Breast epithelium (tissue), 4 donors: ENCODE measurements at regions not wholly inside any gene's neighbourhood (a gene's known extent, or its start where the extent isn't known, plus 50 kb on each side); places are given as distances from the start of the nearest gene placed in this dataset.

ENCODE experiments used
- DNase-seq, 2 donors: peaks; one replicate each; pipeline ENCODE4 v3.0.0-alpha.2; 2019; ENCODE audit warnings: low spot score in 2 of 2
- H3K27ac ChIP-seq, 2 donors: fragments of 200-600 bp; sonication (generic) in 1 of 2; one replicate each; pipeline ENCODE4 v1.5.1; 2016 to 2019; ENCODE audit warnings: mild to moderate bottlenecking in 1 of 2
- H3K27me3 ChIP-seq, 2 donors: fragments of 200-600 bp; sonication (generic) in 1 of 2; one replicate each; pipeline versions ENCODE4 v1.5.1 to v1.6.0; 2017 to 2019; ENCODE audit warnings: control low read depth in 1 of 2, mild to moderate bottlenecking in 1 of 2
- H3K36me3 ChIP-seq: fragments of 200-600 bp; one replicate; pipeline ENCODE4 v1.5.1; 2019
- H3K4me1 ChIP-seq, 2 donors: fragments of 200-600 bp; sonication (generic); one replicate each; pipeline ENCODE4 v1.5.1; 2016 to 2019; ENCODE audit warnings: control low read depth in 1 of 2
- H3K4me3 ChIP-seq, 3 donors: fragments of 200-600 bp; sonication (generic); 1 replicate in 2 of 3; 2 replicates in 1 of 3; pipeline ENCODE4 v1.5.1; 2016 to 2019; ENCODE audit warnings: mild to moderate bottlenecking in 3 of 3, moderate library complexity in 2 of 3
- H3K9me3 ChIP-seq, 2 donors: fragments of 200-600 bp; sonication (generic) in 1 of 2; one replicate each; pipeline ENCODE4 v1.5.1; 2016 to 2019; ENCODE audit warnings: control low read depth in 1 of 2
- POLR2A ChIP-seq: fragments of 450-650 bp; IDR thresholded peaks from one replicate; pipeline ENCODE4 v1.6.1; 2016; ENCODE audit warnings: antibody characterized with exemption, mild to moderate bottlenecking, moderate library complexity
- POLR2AphosphoS5 ChIP-seq, 3 donors: sonication (generic); formaldehyde crosslinking; IDR thresholded peaks; one replicate each; pipeline ENCODE4 v1.6.1; 2017; ENCODE audit warnings: antibody characterized with exemption in 3 of 3
- intact Hi-C: fragments of 100-400 bp; cut with DNase I; formaldehyde crosslinking; loops from one replicate; pipeline ENCODE4 v1.15.1; 2023; ENCODE audit warnings: low total_unique reads
- TF ChIP-seq, protein P1 (sequence below), 3 donors: fragments of 450-650 bp; IDR thresholded peaks; one replicate each; pipeline ENCODE4 v1.5.1; 2016 to 2017; ENCODE audit warnings: antibody characterized with exemption in 3 of 3, mild to moderate bottlenecking in 3 of 3, moderate library complexity in 3 of 3

DNA sequence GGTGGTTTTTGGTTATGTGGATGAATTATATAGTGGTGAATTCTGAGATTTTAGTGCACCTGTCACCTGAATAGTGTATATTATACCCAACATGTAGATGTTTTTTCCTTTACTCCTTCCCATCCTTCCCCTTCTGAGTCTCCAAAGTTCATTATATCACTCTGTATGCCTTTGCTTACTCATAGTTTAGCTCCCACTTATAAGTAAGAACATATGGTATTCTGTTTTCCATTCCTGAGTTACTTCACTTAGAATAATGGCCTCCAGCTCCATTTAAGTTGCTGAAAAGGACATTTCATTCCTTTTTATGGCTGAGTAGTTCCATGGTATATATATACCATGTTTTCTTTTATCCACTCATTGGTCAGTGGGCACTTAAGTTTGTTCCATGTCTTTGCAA, 161.6 kb upstream of the CD180 start:
- no peaks in the 10 kb centered on the region for H3K27me3 ChIP-seq
- H3K4me1 ChIP-seq = no peaks in the 10 kb centered on the region
- intact Hi-C loops = no loop called here
- TF ChIP-seq POLR2AphosphoS5 (IDR thresholded peaks at IDR 0.05) (no peak), POLR2A (no peak)
- TF ChIP-seq, protein P1, sequence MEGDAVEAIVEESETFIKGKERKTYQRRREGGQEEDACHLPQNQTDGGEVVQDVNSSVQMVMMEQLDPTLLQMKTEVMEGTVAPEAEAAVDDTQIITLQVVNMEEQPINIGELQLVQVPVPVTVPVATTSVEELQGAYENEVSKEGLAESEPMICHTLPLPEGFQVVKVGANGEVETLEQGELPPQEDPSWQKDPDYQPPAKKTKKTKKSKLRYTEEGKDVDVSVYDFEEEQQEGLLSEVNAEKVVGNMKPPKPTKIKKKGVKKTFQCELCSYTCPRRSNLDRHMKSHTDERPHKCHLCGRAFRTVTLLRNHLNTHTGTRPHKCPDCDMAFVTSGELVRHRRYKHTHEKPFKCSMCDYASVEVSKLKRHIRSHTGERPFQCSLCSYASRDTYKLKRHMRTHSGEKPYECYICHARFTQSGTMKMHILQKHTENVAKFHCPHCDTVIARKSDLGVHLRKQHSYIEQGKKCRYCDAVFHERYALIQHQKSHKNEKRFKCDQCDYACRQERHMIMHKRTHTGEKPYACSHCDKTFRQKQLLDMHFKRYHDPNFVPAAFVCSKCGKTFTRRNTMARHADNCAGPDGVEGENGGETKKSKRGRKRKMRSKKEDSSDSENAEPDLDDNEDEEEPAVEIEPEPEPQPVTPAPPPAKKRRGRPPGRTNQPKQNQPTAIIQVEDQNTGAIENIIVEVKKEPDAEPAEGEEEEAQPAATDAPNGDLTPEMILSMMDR (IDR thresholded peaks at IDR 0.05) = no peak
- no peaks in the 10 kb centered on the region for H3K36me3 ChIP-seq
- no peak overlapping the region for H3K27ac ChIP-seq
- H3K9me3 ChIP-seq = no peaks in the 10 kb centered on the region
- DNase-seq = no peak
- H3K4me3 ChIP-seq = no peak overlapping the region

DNA sequence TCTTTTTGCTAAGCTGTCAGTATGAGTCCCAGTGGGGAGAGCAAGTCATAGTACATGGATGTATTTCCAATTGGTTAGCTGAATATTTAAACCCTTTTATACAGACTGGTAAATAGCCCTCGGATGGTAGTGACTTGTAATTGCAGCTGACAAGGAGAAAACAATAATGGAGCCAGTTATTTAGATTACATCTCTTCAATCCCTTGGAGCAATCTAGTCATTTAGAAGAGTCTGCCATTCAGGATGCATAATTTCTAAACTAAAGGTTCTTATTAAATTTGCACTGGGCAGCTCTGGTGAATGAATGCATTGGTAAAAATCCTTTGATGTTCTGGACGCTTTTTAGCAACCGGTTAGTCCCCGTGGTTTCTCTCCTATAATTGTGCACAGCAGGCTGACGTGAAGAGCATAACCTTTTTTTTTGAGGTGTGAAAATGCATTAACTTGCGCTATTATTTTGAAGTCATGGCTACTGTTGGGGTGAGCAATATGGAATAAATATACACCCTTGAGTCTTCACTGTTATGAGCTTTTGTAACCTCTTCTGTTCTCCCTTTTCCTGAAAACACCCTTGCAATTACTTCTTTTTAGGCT, 158.6 kb upstream of the CD180 start:
- H3K9me3 ChIP-seq = no peaks in the 10 kb centered on the region
- no peaks in the 10 kb centered on the region for H3K27me3 ChIP-seq
- TF ChIP-seq POLR2AphosphoS5 (IDR thresholded peaks at IDR 0.05) (no peak), POLR2A (no peak)
- TF ChIP-seq, protein P1 (IDR thresholded peaks at IDR 0.05) = no peak
- H3K4me3 ChIP-seq = no peak overlapping the region
- intact Hi-C loops = no loop called here
- no peaks in the 10 kb centered on the region for H3K36me3 ChIP-seq
- no peak overlapping the region for H3K27ac ChIP-seq
- H3K4me1 ChIP-seq = no peaks in the 10 kb centered on the region
- no peak for DNase-seq

DNA sequence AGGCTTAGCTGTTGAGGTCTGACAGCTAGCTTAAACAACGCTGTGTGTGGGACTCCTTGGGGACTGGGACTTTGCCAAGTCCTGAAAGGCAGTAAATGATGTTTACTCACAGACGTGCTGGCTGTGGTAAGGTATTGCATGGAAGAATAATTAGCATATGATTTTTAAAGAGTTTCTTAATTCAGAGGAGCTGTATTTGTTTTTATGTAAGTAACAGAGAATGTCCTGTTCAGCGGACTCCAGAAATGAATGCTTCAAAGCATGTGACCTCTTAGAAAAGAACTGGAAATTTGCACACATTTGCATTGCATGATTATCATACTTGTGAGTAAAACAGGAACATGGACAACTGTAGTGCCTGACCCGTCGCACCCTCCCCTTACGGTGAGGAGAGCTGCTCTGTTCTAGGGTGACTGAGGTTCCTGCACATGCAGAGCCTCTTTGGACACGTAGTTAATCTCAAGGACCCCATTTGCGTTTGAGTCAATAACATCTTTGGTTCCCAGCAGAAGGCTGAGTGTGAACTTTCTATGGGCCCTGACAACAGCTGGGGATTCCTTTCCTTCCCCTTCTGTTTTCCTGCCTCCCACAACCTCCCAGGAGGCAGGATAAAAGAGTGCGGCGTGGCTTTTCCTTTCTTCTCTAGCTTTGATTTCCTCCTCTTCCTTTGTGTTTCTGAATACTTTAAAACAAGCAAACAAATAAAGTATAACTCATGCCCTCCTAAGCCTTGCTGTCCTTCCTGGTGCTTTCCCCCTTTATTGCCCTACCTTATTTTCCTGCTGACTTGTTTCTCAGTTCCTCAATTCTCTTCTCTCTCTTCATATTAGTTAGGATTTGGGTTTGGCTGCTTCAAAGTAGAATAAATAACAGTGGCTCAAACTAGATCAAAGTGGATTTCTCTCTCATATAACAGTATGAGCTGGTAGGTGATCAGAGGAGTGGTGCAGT, 157.2 kb upstream of the CD180 start:
- no peaks in the 10 kb centered on the region for H3K36me3 ChIP-seq
- DNase-seq = no peak
- intact Hi-C loops = no loop called here
- no peaks in the 10 kb centered on the region for H3K27me3 ChIP-seq
- peak overlapping the region in 1 of 2 donors; percentile 43 for H3K27ac ChIP-seq
- H3K4me1 ChIP-seq = no peaks in the 10 kb centered on the region
- TF ChIP-seq POLR2A = no peak
- TF ChIP-seq, protein P1 (IDR thresholded peaks at IDR 0.05) = no peak
- no peak for TF ChIP-seq POLR2AphosphoS5 (IDR thresholded peaks at IDR 0.05)
- no peak overlapping the region for H3K4me3 ChIP-seq
- H3K9me3 ChIP-seq = no peaks in the 10 kb centered on the region

DNA sequence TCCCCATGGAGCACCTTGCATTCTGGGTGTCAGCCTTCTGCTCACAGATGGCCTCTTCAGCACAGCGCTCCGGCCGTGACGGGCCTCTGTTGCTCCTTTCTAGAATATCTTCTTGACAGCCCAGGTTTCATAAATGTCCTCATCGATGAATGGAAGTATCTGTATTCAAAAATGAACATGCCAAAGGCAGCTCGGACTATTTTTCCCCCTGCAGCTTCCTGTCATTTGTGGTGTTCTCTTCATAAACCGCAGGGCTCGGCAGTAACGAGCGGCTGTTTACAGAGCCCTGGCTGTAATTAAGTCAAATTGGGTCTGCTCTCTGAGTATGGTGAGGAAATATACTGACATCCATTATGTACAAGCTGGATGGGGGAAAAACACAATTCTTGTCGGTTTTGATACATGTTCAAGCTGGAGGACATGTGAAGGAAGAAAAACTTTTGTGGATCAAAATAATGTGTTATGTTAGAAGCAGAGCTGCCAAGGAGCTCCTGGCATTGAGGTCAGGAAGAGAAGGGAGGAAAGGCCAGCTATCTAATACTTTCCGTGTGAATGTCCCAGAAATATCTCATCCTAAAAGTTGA, 154.1 kb upstream of the CD180 start:
- TF ChIP-seq, protein P1 (IDR thresholded peaks at IDR 0.05) = no peak
- TF ChIP-seq POLR2A (no peak), POLR2AphosphoS5 (IDR thresholded peaks at IDR 0.05) (no peak)
- H3K4me1 ChIP-seq = no peaks in the 10 kb centered on the region
- H3K36me3 ChIP-seq = no peaks in the 10 kb centered on the region
- no peaks in the 10 kb centered on the region for H3K27me3 ChIP-seq
- peak overlapping the region in 2 of 3 donors; percentile 0 to 31 for H3K4me3 ChIP-seq
- H3K9me3 ChIP-seq = no peaks in the 10 kb centered on the region
- DNase-seq = no peak
- peak overlapping the region; percentile 2 to 55 for H3K27ac ChIP-seq
- intact Hi-C loops = no loop called here

DNA sequence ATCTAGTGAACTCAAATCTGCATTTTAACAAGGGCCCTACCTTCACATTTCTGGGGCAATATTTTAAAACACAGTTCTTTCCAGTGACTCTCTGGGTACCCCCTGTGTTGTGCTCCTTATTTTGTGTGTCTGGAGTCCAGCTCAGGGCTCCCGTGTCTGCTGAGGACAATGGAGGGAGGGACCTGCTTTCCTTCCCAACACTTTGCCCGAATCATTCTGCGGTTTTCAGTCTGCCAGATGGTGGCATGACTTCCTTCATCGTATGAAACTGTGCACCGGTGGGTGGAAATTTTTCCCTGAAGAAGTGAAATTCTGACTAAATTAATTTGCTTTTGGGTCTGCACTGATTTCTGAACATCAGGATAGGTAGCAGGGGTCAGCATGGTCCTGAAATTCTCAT, 153.6 kb upstream of the CD180 start:
- H3K36me3 ChIP-seq = no peaks in the 10 kb centered on the region
- no peaks in the 10 kb centered on the region for H3K4me1 ChIP-seq
- intact Hi-C loops = no loop called here
- H3K9me3 ChIP-seq = no peaks in the 10 kb centered on the region
- H3K27ac ChIP-seq = peak overlapping the region in 1 of 2 donors; percentile 55
- TF ChIP-seq, protein P1 (IDR thresholded peaks at IDR 0.05) = no peak
- TF ChIP-seq POLR2AphosphoS5 (IDR thresholded peaks at IDR 0.05) (no peak), POLR2A (no peak)
- no peaks in the 10 kb centered on the region for H3K27me3 ChIP-seq
- H3K4me3 ChIP-seq = peak overlapping the region in 1 of 3 donors; percentile 31
- DNase-seq = no peak
